NCI-H345 (cell line): ENCODE measurements at regions not wholly inside any gene's neighbourhood (a gene's known extent, or its start where the extent isn't known, plus 50 kb on each side); places are given as distances from the start of the nearest gene placed in this dataset.

Source experiments
- DNase-seq: peaks from one replicate; lab custom pipeline; 2025; lab: John Stamatoyannopoulos, UW

DNA sequence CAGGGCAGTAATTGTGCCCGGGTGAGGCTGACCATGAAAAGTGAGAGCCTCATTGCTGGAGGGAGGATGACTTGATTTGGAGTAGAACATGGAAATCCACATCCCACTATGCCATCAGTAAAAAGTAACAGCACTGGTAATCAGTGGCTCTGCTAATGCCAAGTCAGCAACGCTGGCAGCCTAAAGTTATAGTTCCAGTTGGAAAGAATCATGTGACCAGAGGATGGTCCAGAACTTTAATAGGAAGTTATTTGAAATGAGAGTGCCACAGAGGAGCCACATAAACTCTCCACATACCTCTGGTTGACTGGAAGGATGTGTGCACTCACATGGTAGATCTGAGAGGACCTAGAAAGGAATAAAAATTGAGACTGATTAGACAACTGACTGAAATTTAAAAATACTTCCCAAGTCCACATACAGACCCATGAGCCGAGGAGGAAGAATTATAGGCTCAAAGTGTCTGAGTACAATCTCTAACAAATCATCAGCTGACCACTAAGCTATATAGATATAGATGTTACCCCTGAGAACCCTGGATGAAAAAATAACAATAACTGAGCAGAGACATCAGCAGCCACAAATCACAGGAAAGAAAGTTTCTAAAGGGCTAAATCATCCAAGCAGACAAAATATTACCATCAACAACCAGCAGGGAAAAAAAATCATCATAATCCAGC, 346.8 kb downstream of the STK39 start:
- DNase-seq, result no peak

GRCh38 chr2:167898340-167898739, 349.1 kb downstream of the STK39 start:
- DNase-seq, result no peak

DNA sequence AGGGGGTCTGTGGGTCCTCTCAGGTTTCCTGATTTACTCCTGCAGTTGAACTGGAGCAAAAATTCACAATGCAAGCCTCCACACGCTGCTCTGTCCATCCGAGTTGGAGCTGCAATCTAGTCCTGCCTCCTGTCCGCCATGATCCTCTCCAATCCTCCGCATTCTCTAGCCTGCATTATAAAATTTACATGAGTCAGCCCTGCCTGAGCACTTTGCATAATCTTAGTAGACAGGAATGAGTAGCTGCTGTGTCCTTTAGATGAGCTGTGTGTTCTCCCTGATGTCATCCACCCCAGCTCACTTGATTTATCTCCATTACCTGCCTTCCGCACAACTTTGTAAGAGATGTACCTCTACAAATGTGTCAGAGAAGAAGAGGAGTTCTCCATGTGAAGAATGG, 355.6 kb downstream of the STK39 start:
- no peak for DNase-seq

DNA sequence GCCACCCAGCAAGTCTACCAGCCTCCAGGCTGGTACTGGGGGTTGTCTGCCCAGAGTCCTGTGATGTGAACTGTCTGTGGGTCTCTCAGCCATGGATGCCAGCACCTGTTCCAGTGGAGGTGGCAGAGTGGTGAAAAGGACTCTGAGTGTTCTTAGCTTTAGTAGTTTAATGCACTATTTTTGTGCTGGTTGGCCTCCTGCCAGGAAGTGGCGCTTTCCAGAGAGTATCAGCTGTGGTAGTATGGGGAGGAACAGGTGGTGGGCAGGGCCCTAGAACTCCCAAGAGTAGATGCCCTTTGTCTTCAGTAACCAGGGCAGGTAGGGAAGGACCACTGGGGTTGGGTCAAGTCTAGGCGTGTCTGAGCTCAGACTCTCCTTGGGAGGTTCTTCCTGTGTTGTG, 356.7 kb downstream of the STK39 start:
- peak; percentile 75 for DNase-seq

- DNase-seq, result no peak
Observed at GRCh38 chr2:167880415-167880814, 367.0 kb downstream of the STK39 start.

GRCh38 chr2:167875529-167875928, 371.9 kb downstream of the STK39 start:
- DNase-seq, result no peak

GRCh38 chr2:167874812-167875211, 372.6 kb downstream of the STK39 start:
- DNase-seq, result no peak

DNA sequence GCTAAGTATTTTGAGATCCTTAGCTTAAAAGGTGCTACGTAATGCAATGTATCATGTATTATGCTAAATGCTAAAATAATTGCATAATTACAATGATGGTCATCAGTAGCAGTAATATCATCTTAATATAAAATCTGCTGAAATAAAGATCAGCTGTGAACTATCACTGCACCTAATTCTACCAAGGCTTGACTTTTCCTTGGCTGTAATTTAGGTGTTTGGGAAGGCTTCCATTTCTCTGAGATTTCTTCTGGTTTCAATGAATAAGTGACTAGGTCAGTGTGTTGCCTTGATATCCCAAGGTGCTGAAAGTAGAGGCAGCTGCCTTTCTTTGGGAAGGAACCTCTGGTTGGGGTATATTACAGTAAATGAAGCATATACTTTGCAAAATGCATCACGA, 376.1 kb downstream of the STK39 start:
- DNase-seq, result no peak

DNA sequence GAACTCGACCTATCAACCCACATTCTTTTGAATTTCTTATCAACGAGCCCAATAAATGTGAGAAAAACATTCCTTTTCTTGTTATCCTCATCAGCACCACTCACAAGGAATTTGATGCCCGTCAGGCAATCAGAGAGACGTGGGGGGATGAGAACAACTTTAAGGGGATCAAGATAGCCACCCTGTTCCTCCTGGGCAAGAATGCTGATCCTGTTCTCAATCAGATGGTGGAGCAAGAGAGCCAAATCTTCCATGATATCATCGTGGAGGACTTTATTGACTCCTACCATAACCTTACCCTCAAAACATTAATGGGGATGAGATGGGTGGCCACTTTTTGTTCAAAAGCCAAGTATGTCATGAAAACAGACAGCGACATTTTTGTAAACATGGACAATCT, 378.2 kb downstream of the STK39 start:
- no peak for DNase-seq

DNA sequence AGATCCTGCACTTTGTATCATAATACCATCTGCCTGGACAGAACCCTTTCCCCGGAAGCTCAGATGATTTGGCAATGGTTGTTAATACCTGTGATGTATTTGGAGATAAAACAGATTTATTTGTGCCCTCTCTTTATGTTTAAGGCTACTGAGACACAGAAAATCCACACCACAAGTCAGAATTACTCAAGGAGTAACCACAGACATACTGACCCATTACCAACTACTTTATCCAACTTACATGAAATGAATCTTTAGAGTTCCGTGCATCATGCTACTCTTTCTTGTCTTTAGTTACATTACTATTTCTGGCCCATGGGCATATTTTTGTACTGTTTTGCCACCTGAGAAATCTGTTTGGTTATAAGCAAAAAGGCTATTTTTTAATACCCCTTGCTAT, 384.0 kb downstream of the STK39 start:
- no peak for DNase-seq

GRCh38 chr2:167862782-167863181, 384.6 kb downstream of the STK39 start:
- DNase-seq, result peak; percentile 40

DNA sequence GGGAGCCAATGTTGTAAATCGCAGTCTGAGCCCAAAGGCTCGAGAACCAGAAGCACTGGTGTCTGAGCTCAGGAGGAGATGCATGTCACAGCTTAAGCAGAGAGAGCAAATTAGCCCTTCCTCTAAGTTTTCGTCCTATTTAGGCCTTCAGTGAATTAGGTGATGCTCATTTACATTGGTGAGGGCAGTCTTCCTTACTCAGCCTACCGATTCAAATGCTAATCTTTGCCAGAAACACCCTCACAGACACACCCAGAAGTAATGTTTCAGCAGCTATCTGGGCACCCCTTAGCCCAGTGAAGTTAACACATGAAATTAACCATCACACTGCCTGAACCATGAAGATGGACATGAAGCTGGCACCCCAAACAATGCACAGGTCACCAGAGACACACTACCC, 385.1 kb downstream of the STK39 start:
- DNase-seq, result no peak

DNA sequence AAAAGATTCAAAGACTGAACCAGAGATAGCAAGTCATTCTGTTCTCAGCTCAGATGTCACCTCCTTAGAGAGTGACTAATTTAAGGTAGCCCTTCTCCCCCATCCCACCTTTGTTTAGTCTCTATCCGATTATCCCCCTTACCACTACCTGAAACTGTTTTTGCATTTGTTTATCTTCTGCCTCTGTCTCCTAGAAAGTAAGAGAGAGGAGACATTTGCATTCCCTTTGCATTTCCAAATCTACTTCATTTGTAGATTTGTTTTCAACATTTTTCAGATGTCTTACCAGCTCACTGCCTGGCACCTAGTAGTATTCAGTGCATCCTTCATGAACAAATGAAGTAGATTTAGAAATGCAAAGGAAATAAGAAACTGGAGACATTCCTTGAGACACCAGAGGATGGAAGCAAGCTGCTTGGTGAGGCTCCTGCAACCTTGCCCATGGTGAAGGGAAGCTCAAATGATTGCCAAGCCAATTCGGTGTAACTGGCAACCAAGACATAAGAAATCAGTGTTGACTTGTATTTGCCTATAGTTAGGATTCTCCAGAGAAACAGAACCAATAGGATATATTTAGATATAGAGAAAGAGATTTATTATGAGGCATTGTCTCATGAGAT, 385.7 kb downstream of the STK39 start:
- DNase-seq, result no peak

GRCh38 chr2:167860082-167860481, 387.3 kb downstream of the STK39 start:
- no peak for DNase-seq

GRCh38 chr2:167859676-167860075, 387.7 kb downstream of the STK39 start:
- DNase-seq, result no peak

- DNase-seq, result no peak
Observed at GRCh38 chr2:167858086-167858485, 389.3 kb downstream of the STK39 start.

DNA sequence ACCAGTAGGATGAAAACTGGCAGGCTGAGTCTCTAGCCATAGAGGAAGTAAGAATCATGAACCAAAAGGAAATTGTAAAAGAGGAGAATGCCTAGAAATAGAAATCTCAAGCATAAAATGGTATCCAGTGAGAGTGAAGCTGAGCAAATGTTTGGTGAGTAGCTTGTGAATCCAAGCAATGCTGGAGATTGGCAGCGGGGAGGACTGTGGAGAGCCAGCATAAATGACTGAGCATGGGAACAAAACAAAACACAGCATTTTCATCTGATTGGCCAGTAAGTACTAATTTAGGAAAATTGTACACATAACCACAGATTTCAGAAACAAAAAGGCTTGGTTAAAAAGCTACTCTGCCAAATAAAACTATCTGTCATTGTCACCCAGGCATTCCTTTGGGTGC, 390.0 kb downstream of the STK39 start:
- no peak for DNase-seq

- no peak for DNase-seq
Observed at GRCh38 chr2:167856190-167856589, 391.2 kb downstream of the STK39 start.

DNA sequence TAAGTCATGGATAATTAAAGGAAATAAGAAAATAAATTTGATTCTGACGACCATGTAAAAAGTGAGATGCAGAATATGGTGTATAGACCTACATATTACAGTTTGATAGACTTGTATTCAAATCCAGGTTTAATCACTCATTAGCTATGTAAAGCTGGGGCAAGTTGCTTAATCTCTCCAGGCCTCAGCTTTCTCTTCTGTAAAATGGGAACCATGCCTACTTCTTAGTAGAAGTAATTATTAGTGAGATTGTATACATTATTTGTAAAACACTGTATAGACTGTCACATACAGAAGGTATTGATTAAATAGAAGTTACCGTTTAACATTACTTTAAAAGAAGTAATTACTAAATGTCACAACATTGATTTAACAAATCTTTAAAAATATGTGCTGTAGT, 392.2 kb downstream of the STK39 start:
- DNase-seq, result no peak

DNA sequence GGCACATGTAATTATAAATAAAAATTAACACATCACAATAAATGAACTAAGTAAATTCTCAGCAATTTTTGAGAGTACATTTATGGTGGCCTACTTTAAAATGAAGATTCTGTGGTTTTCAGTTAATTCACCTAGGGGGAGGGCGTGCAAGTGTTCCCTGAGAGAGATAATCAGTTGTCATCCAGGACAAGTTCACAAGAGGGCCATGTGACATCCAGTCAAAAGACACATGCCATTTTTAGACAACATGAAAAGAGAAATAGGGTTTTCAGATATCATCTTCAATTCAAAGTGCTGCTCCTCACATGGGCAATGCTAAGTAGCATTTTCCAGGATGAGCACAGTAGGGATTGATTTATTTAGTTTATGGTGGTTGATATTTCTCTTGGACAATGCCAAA, 393.7 kb downstream of the STK39 start:
- DNase-seq, result no peak

DNA sequence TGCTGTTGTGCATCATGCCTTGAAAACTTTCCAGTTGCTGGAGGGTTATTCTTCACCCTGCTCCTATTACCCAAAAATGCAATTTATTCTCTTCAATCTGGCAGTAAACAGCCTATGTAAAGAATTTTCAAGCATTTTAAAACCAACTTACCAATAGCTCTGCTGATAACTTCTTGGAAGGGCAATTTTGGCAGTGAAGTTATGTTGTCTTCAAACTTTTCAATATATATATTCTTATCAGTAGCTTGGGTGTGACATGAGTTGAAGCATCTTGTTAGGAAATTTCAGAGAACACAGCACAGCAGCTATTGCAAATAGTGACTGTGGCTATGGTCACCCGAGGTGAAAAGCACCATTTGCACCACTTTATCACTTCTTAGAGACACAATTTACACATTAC, 395.5 kb downstream of the STK39 start:
- no peak for DNase-seq

- no peak for DNase-seq
Observed at GRCh38 chr2:167851323-167851860, 396.0 kb downstream of the STK39 start.

DNA sequence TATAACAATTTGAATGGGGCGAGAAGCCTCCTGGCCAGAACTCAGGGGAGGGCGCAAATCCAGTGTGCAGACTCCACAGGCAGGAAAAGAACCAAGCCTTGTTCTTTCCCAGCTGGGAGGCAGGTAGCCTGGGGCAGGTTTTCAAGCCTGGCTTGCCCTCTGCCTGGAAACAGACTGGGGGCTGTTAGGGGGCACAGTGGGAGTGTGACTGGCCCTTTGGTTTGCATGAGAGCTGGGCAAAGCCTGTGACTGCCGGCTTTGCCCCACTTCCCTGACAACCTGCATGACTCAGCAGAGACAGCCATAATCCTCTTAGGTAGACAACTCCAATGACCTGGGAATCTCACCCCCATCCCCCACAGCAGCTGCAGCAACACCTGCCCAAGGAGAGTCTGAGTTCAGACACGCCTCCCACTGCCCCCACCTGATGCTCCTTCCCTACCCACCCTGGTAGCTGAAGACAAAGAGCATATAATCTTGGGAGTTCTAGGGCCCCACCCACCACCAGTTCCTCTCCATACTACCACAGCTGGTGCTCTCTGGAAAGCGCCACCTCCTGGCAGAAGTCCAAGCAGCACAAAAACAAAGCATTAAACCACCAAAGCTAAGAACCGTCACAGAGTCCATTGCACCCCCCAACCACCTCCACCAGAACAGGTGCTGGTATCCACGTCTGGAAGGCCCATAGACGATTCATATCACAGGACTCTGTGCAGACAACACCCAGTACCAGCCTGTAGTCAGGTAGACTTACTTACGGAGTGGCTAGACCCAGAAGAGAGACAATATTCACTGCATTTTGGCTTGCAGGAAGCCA, 402.5 kb downstream of the STK39 start:
- DNase-seq, result peak; percentile 60
